ENCODE measurements at regions not wholly inside any gene's neighbourhood (a gene's known extent, or its start where the extent isn't known, plus 50 kb on each side); places are given as distances from the start of the nearest gene placed in this dataset.

- Histone ChIP-seq H3K4me3 (no peak overlapping the region), H3K4me2 (no peak overlapping the region), H3K4me1 (no peaks in the 10 kb centered on the region), H3K27ac (no peak overlapping the region), H3K9me3 (no peaks in the 10 kb centered on the region)
- DNase-seq (ENCODE audit: low read depth in 1 of 2, low spot score in 1 of 2), result no peak
- CTCF ChIA-PET, result no interaction called here
- no peak for ATAC-seq
- TF ChIP-seq, protein P1, sequence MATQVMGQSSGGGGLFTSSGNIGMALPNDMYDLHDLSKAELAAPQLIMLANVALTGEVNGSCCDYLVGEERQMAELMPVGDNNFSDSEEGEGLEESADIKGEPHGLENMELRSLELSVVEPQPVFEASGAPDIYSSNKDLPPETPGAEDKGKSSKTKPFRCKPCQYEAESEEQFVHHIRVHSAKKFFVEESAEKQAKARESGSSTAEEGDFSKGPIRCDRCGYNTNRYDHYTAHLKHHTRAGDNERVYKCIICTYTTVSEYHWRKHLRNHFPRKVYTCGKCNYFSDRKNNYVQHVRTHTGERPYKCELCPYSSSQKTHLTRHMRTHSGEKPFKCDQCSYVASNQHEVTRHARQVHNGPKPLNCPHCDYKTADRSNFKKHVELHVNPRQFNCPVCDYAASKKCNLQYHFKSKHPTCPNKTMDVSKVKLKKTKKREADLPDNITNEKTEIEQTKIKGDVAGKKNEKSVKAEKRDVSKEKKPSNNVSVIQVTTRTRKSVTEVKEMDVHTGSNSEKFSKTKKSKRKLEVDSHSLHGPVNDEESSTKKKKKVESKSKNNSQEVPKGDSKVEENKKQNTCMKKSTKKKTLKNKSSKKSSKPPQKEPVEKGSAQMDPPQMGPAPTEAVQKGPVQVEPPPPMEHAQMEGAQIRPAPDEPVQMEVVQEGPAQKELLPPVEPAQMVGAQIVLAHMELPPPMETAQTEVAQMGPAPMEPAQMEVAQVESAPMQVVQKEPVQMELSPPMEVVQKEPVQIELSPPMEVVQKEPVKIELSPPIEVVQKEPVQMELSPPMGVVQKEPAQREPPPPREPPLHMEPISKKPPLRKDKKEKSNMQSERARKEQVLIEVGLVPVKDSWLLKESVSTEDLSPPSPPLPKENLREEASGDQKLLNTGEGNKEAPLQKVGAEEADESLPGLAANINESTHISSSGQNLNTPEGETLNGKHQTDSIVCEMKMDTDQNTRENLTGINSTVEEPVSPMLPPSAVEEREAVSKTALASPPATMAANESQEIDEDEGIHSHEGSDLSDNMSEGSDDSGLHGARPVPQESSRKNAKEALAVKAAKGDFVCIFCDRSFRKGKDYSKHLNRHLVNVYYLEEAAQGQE (IDR thresholded peaks at IDR 0.05), result no peak
- TF ChIP-seq SMC3 (IDR thresholded peaks at IDR 0.05) (no peak), EHMT2 (IDR thresholded peaks at IDR 0.05; ENCODE audit: low read depth) (no peak), NR3C1 (IDR thresholded peaks at IDR 0.05) (no peak), CBX8 (IDR thresholded peaks at IDR 0.05) (no peak), TP53 (CRISPR knock-in tag; IDR thresholded peaks at IDR 0.05) (no peak), HMGXB4 (CRISPR knock-in tag; IDR thresholded peaks at IDR 0.05; ENCODE audit: borderline replicate concordance) (no peak), POLR2AphosphoS2 (conservative IDR thresholded peaks at IDR 0.05; ENCODE audit: low read length) (no peak), EP300 (IDR thresholded peaks at IDR 0.05) (no peak), JUNB (IDR thresholded peaks at IDR 0.05) (no peak), BHLHE40 (IDR thresholded peaks at IDR 0.05; ENCODE audit: low read depth, low read length) (no peak), ESRRA (IDR thresholded peaks at IDR 0.05; ENCODE audit: borderline replicate concordance, low read length) (no peak), SREBF2 (IDR thresholded peaks at IDR 0.05) (no peak)
- TF ChIP-seq, protein P2, sequence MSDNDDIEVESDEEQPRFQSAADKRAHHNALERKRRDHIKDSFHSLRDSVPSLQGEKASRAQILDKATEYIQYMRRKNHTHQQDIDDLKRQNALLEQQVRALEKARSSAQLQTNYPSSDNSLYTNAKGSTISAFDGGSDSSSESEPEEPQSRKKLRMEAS (IDR thresholded peaks at IDR 0.05), result no peak
- TF ChIP-seq, protein P3, sequence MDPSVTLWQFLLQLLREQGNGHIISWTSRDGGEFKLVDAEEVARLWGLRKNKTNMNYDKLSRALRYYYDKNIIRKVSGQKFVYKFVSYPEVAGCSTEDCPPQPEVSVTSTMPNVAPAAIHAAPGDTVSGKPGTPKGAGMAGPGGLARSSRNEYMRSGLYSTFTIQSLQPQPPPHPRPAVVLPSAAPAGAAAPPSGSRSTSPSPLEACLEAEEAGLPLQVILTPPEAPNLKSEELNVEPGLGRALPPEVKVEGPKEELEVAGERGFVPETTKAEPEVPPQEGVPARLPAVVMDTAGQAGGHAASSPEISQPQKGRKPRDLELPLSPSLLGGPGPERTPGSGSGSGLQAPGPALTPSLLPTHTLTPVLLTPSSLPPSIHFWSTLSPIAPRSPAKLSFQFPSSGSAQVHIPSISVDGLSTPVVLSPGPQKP (IDR thresholded peaks at IDR 0.05; ENCODE audit: low read depth, low read length), result no peak
- WGBS (ENCODE audit: missing lambda C conversion rate), result 44% methylated on average over 2 of the region's 2 CpGs
- POLR2A ChIA-PET, result no interaction called here
- no peak for FAIRE-seq
These were observed 131.5 kb downstream of the RGPD3 start for GRCh38 chr2:106336737-106337136.

DNA sequence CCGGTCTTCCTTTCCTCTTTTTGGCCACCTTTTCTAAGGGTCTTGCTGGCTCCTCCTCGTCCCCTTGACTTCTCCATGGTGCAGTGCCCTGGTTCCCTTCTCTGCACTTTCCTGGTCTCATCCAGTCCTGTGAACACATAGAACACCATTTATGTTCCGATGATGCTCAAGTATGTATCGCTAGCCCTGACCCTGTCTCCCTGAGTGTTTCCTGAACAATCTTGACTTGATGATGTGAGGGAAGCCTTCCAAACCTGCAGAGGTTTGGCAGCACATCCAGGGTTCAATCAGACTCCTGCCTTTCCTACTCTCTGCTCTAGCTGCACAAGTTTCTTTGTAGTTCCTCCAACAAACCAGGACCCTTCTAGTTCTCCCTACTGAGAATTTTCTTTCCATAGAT is 132.1 kb downstream of the RGPD3 start:
- 58% methylated on average over 4 of the region's 4 CpGs for WGBS (ENCODE audit: missing lambda C conversion rate)

More for the DNA sequence above, 132.1 kb downstream of the RGPD3 start:
- H3K9me3 ChIP-seq, result no peaks in the 10 kb centered on the region
- H3K4me2 ChIP-seq, result no peak overlapping the region
- ATAC-seq, result no peak
- no peak for DNase-seq (ENCODE audit: low read depth in 1 of 2, low spot score in 1 of 2)
- TF ChIP-seq HEYL (CRISPR knock-in tag; IDR thresholded peaks at IDR 0.05) (no peak), CHD2 (IDR thresholded peaks at IDR 0.05; ENCODE audit: low read length, partially characterized antibody) (no peak), KDM5A (IDR thresholded peaks at IDR 0.05) (no peak), CHD4 (IDR thresholded peaks at IDR 0.05; ENCODE audit: borderline replicate concordance) (no peak), MYC (IDR thresholded peaks at IDR 0.05; ENCODE audit: borderline replicate concordance, low read length) (no peak), RNF2 (IDR thresholded peaks at IDR 0.05; ENCODE audit: borderline replicate concordance, low read depth) (no peak), JUNB (IDR thresholded peaks at IDR 0.05) (no peak), POLR2A (IDR thresholded peaks at IDR 0.05; ENCODE audit: low read length) (no peak), TFCP2L1 (CRISPR knock-in tag; IDR thresholded peaks at IDR 0.05) (no peak), NR3C1 (IDR thresholded peaks at IDR 0.05) (no peak), FOSB (CRISPR knock-in tag; IDR thresholded peaks at IDR 0.05) (no peak), ZSCAN20 (CRISPR knock-in tag; IDR thresholded peaks at IDR 0.05) (no peak)
- TF ChIP-seq, protein P2 (IDR thresholded peaks at IDR 0.05), result no peak
- TF ChIP-seq, protein P3 (IDR thresholded peaks at IDR 0.05; ENCODE audit: low read depth, low read length), result no peak
- no peak overlapping the region for H3K27ac ChIP-seq
- ChIA-PET POLR2A (no interaction called here), CTCF (no interaction called here)
- H3K4me1 ChIP-seq, result no peaks in the 10 kb centered on the region
- no peak overlapping the region for H3K4me3 ChIP-seq
- no peak for FAIRE-seq
